ENCODE measurements at regions not wholly inside any gene's neighbourhood (a gene's known extent, or its start where the extent isn't known, plus 50 kb on each side); places are given as distances from the start of the nearest gene placed in this dataset.

GRCh38 chr4:17170131-17170530 lies 271.7 kb upstream of the LDB2 start:
- DNase-seq, result no peak
- intact Hi-C loops (cut with DNase I), result no loop called here
- Histone ChIP-seq H3K4me3 (replicated peaks in 1 of 3) (no peak overlapping the region), H3K27me3 (no peaks in the 10 kb centered on the region), H3K27ac (no peak overlapping the region), H3K9me3 (no peaks in the 10 kb centered on the region), H3K4me1 (peaks cover 0 to 3% of the 10 kb centered on the region in 2 donors), H3K36me3 (no peaks in the 10 kb centered on the region)
- TF ChIP-seq CTCF (IDR thresholded peaks at IDR 0.05), result no peak
- TF ChIP-seq POLR2A (IDR thresholded peaks at IDR 0.05), result no peak
- 74 to 75% methylated on average over 2 of the region's 2 CpGs for WGBS, 2 donors

GRCh38 chr4:17169699-17170098 lies 271.3 kb upstream of the LDB2 start:
- intact Hi-C loops (cut with DNase I), result no loop called here
- WGBS, 2 donors, result 93 to 94% methylated on average over 1 of the region's 1 CpG
- Histone ChIP-seq H3K27me3 (no peaks in the 10 kb centered on the region), H3K27ac (no peak overlapping the region), H3K4me1 (peaks cover 0 to 3% of the 10 kb centered on the region in 2 donors), H3K9me3 (no peaks in the 10 kb centered on the region), H3K4me3 (replicated peaks in 1 of 3) (no peak overlapping the region), H3K36me3 (no peaks in the 10 kb centered on the region)
- TF ChIP-seq CTCF (IDR thresholded peaks at IDR 0.05), result no peak
- TF ChIP-seq POLR2A (IDR thresholded peaks at IDR 0.05), result no peak
- no peak for DNase-seq

GRCh38 chr4:17168571-17168970 lies 270.1 kb upstream of the LDB2 start:
- intact Hi-C loops (cut with DNase I), result no loop called here
- 49 to 62% methylated on average over 1 of the region's 1 CpG for WGBS, 2 donors
- Histone ChIP-seq H3K4me3 (replicated peaks in 1 of 3) (no peak overlapping the region), H3K36me3 (no peaks in the 10 kb centered on the region), H3K4me1 (peaks cover 0 to 3% of the 10 kb centered on the region in 2 donors), H3K27ac (no peak overlapping the region), H3K27me3 (no peaks in the 10 kb centered on the region), H3K9me3 (no peaks in the 10 kb centered on the region)
- TF ChIP-seq CTCF (IDR thresholded peaks at IDR 0.05), result no peak
- no peak for TF ChIP-seq POLR2A (IDR thresholded peaks at IDR 0.05)
- DNase-seq, result no peak

GRCh38 chr4:17166954-17167353 lies 268.5 kb upstream of the LDB2 start:
- Histone ChIP-seq H3K4me1 (peaks cover 0 to 3% of the 10 kb centered on the region in 2 donors), H3K4me3 (replicated peaks in 1 of 3) (no peak overlapping the region), H3K27me3 (no peaks in the 10 kb centered on the region), H3K27ac (no peak overlapping the region), H3K36me3 (no peaks in the 10 kb centered on the region), H3K9me3 (no peaks in the 10 kb centered on the region)
- 57 to 65% methylated on average over 4 of the region's 5 CpGs for WGBS, 2 donors
- intact Hi-C loops (cut with DNase I), result no loop called here
- TF ChIP-seq CTCF (IDR thresholded peaks at IDR 0.05), result no peak
- TF ChIP-seq POLR2A (IDR thresholded peaks at IDR 0.05), result no peak
- DNase-seq, result no peak

- H3K4me1 ChIP-seq, result peaks cover 0 to 3% of the 10 kb centered on the region in 2 donors
- no peaks in the 10 kb centered on the region for H3K27me3 ChIP-seq
These were observed 266.8 kb upstream of the LDB2 start for GRCh38 chr4:17165286-17165685.

More at GRCh38 chr4:17165286-17165685, 266.8 kb upstream of the LDB2 start:
- H3K4me3 ChIP-seq (replicated peaks in 1 of 3), result no peak overlapping the region
- no peak for DNase-seq
- intact Hi-C loops (cut with DNase I), result no loop called here
- no peaks in the 10 kb centered on the region for H3K9me3 ChIP-seq
- WGBS, 2 donors, result 80 to 94% methylated on average over 1 of the region's 1 CpG
- TF ChIP-seq POLR2A (IDR thresholded peaks at IDR 0.05) (no peak), CTCF (IDR thresholded peaks at IDR 0.05) (no peak)
- no peak overlapping the region for H3K27ac ChIP-seq
- H3K36me3 ChIP-seq, result no peaks in the 10 kb centered on the region
